Astrocyte of the cerebellum (primary cell): ENCODE measurements at regions not wholly inside any gene's neighbourhood (a gene's known extent, or its start where the extent isn't known, plus 50 kb on each side); places are given as distances from the start of the nearest gene placed in this dataset.

Experiments used
- DNase-seq: peaks from one replicate; pipeline ENCODE4 v3.0.0-alpha.2; 2011; ENCODE audit warnings: low read depth
- H3K4me3 ChIP-seq: 2 replicates; pipeline ENCODE4 v1.5.1; 2011; ENCODE audit warnings: mild to moderate bottlenecking, low read depth, low read length, moderate library complexity
- in situ Hi-C: cut with HindIII; loops from 2 replicates; pipeline ENCODE4 v1.10.0; 2017; ENCODE audit warnings: low sequenced_read_pairs
- TF ChIP-seq, protein P1 (sequence below): IDR thresholded peaks from 2 replicates; pipeline ENCODE4 v1.5.1; 2012; ENCODE audit warnings: low read length, low read depth, moderate library complexity, mild to moderate bottlenecking; ENCODE audit errors: missing control alignments

DNA sequence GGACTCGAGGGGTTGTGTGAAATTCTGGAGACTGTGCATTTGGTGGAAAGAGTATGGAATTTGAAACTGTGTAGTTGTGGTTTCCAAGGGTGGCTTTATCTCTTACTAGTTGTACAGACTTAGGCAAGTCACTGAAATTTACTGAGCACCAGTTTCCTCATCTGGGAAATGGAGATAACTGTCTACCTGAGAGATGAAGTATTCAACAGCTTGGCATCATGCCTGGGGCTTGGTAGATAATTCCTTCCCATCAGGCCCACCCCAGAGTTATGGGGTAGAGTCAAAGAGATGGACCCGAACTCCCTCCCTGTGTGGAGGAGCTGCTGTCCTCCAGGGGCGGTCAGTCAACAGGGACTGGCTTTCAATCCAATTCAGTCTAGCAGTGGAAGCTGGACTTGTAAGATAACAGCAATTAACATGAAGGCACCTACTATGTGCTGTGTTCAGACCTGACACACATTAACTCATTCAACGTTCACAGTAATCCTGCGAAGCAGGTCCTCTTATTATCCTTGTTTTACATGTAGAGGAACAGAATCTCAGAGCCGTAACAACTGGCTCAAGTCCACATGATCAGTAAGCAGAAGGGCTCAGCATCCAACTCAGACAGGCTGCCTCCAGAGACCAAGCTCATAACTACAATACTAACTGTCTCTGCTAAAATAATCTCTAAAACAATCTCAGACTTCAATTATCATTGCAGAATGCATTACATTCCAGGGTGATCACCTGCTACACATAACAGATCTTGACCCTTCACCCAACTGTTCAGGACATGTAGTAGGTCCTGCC, 432.1 kb downstream of the LPIN1 start:
- no peak overlapping the region for H3K4me3 ChIP-seq
- in situ Hi-C loops: no loop called here
- TF ChIP-seq, protein P1, sequence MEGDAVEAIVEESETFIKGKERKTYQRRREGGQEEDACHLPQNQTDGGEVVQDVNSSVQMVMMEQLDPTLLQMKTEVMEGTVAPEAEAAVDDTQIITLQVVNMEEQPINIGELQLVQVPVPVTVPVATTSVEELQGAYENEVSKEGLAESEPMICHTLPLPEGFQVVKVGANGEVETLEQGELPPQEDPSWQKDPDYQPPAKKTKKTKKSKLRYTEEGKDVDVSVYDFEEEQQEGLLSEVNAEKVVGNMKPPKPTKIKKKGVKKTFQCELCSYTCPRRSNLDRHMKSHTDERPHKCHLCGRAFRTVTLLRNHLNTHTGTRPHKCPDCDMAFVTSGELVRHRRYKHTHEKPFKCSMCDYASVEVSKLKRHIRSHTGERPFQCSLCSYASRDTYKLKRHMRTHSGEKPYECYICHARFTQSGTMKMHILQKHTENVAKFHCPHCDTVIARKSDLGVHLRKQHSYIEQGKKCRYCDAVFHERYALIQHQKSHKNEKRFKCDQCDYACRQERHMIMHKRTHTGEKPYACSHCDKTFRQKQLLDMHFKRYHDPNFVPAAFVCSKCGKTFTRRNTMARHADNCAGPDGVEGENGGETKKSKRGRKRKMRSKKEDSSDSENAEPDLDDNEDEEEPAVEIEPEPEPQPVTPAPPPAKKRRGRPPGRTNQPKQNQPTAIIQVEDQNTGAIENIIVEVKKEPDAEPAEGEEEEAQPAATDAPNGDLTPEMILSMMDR: no peak
- DNase-seq: no peak

DNA sequence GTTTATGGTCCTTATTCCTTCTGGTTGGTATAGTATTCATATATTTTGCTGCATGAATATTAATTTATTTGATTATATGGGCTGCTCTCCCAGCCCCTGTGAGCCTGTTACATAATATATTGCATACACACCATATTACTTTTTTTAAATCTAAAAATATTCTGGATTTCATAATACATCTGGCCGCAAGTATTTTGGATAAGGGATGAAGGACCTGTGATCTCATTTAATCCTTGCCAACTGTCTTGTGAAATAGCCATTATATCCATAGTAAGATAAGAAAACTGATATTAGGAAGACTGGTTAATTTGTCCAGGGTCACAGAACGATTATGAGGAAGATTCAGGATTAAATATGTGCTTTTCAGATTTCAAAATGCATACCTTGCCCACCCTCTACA, 433.6 kb downstream of the LPIN1 start:
- TF ChIP-seq, protein P1: no peak

DNA sequence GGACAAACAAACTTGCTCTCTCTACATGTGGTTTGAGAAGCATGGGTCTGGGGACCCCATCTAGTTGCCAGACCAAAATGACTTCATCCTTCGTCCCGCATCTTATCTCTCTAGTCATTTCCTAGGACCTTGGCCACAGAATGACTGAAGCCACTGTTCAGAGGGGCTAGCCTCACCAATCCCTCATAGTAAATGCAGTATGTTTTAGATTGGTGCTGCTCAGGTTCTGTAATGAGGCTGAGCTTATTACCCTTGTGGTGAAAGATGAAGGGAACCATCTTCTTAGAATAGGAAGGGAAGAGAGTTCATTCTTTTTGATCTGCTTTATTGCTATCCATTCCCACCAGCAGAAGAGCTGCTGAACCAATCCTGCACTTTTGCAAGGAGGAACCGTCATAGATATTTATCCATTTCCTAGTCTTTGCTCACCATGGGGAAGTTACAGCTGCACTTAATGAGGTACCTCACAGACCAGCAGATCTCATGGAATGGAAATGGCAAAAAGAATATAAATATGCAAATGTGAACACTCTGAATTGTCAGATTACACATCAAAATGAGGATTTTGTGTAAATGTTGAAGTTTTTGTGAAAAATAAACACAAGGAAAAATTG, 436.7 kb downstream of the LPIN1 start:
- in situ Hi-C loops: no loop called here
- H3K4me3 ChIP-seq: no peak overlapping the region
- no peak for DNase-seq
- TF ChIP-seq, protein P1: no peak

More for the DNA sequence above, 433.6 kb downstream of the LPIN1 start:
- no peak for DNase-seq
- in situ Hi-C loops: no loop called here
- no peak overlapping the region for H3K4me3 ChIP-seq

- TF ChIP-seq, protein P1: no peak
These were observed 446.3 kb downstream of the LPIN1 start for GRCh38 chr2:12192762-12193161.

DNA sequence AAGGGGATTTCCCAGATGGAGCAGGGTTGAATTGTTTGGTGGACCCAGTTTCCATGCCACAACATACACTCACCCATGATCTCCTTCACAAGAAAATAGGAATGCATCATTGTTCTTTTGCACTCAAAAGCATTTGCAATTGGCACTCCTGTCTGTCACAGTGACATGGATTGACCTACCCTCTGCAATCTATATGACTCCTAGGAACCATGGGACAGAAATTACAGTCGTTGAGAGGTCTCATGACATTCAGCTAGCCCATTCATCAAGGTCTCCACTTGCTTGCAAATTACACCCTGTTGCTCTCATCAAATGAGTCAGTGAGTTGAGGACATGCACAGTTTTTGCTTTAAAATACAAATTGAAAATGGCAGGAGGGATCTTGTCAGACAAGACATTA, 448.5 kb downstream of the LPIN1 start:
- DNase-seq: no peak
- in situ Hi-C loops: no loop called here
- H3K4me3 ChIP-seq: no peak overlapping the region
- TF ChIP-seq, protein P1: no peak

More at GRCh38 chr2:12192762-12193161, 446.3 kb downstream of the LPIN1 start:
- no peak overlapping the region for H3K4me3 ChIP-seq
- in situ Hi-C loops: no loop called here
- no peak for DNase-seq

GRCh38 chr2:12196495-12196894, 450.1 kb downstream of the LPIN1 start:
- in situ Hi-C loops: no loop called here
- no peak overlapping the region for H3K4me3 ChIP-seq
- TF ChIP-seq, protein P1: no peak
- no peak for DNase-seq
